HT1080 (cell line): ENCODE measurements at regions not wholly inside any gene's neighbourhood (a gene's known extent, or its start where the extent isn't known, plus 50 kb on each side); places are given as distances from the start of the nearest gene placed in this dataset.
A peak's percentile ranks its signal among the peaks of the same experiment; 100 is the strongest.

Source experiments
- DNase-seq: peaks from one replicate; pipeline ENCODE4 v3.0.0-alpha.2; 2015; ENCODE audit warnings: low read depth

DNA sequence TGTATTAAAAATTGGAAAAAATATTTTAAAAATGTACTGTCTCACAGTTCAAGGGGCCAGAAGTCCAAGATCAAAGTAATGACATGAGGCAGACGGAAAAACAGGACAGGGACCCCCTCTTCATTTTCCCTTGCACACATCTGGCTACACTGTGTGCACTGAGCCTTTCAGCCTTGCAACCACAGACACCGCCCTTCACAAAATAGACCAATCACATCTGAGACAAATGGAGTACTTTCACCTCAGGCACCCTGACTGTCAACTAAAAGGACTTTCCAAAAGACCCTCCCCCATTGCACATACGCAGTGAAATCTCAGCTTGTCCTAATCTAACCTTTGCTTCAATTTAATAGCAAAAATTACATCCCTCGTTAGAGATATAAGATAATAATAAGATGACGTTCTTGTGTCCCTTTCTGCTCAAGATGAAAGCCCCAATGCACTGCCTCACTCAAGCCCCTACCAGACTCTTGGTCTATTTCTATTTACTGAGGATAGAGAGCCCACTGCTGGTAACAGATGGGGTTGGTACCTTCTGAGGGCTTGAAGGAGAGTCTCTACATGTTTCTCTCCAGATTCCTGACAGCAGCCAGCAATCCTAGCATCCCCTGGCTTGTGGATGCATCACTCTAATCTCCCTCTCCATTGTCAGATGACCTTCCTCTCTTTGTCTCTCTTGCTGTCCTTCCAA, 514.8 kb upstream of the ADAMTS16 start:
- no peak for DNase-seq

DNA sequence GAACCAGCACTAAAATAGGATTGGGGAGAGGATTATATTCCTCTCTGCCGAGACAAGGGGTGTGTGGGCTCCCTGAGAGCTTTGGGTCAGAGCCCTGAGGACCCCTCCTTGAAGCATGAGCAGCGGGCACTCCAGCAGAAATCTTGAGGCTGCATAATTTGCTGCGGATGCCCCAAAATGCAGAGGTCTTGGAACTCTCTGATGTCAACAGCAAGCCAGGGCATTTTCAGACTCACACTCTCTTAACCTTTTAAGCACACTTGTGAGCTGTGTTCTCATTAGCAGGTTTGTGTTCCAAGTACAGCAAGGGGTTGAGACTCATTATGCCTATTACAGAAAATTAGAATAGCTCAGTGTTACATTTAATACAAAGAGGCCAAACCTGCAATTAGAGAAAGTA, 513.0 kb upstream of the ADAMTS16 start:
- no peak for DNase-seq

DNA sequence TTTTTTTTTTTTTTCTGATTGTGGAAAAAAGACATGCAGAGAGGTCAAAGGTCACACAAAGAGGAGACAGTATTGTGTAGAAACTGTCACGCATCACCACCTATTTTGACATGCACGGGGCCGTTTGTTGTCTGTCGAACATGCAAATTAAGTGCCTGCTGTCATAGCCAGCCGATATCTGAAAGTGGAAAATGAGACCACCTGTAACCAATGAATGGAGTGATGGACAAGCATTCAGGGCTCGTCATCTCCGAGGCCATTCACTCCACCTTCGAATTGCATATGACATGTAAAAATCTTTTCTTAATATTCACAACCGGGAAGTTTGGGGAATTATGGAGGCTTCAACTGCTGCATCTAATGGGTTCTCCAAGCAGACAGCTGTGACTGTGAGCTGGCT, 512.2 kb upstream of the ADAMTS16 start:
- DNase-seq: no peak

DNA sequence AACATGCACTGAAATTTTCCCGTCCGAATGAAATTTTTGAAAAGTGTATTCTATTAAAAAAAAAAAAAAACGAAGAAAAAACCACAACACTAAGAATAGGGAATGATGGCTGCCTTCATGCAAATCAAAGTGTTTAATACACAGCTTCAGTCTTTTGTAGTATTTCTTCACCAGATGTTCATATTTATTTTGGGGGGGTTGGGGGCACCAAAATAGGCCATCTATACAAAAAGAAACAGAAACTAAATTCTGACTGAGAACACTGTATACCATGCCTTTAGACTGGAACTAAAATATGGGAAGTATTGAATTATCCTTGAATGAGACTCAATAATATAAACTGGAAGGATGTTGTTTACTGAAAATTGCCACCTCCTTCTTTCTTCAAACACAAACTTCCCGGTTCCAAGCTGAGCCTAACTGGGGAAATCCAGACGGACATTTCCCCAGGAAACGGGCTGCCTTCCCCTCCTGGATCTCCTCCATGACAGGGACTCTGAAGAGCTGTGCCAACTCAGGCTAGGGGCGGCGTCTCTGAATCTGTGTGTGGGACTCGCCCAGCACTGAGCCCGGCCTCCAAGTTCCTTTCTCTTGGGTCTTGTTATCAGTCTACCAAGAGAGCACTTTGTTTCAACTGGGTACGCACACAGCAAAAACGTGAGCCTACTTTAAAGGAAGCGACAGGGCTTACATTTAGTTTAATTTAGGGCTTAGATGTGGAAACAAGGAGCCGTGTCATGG, 511.3 kb upstream of the ADAMTS16 start:
- DNase-seq: no peak

DNA sequence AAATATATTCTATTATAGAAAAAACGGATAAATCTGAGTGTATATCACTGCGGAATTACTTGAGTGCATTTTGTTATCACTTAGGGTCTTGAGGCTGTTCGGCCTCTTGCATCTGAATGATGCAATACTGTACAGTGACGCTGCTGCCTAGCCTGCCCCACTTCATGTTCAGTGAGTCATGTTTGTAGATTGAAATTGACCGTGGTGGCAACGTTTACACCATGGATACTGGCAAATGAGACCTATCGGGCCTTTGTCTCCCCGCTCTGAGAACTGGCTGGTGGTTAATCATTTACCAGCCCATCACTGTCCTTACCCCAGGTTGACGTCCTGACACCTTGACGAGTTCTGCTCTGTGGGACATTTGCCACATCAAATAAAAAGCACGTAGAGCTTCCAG, 510.1 kb upstream of the ADAMTS16 start:
- DNase-seq: peak; percentile 25

DNA sequence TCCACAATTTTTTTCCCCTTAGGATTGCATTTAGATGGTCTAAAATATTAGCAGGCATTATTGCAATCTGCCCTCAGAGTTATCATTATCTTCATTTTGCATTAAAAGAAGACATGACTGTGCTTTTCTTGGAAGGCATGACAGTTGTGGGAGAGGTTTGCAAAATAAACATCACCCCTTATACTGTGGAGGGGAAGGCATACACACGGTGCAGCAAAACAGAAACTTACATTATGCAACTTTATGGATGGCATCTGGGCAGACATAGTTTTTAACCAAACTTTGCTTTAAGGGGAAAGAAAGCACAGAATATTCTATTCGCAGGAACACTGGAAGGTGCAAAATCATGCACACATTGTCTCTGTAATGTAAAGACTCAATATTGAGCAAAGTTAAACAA, 505.8 kb upstream of the ADAMTS16 start:
- no peak for DNase-seq

DNA sequence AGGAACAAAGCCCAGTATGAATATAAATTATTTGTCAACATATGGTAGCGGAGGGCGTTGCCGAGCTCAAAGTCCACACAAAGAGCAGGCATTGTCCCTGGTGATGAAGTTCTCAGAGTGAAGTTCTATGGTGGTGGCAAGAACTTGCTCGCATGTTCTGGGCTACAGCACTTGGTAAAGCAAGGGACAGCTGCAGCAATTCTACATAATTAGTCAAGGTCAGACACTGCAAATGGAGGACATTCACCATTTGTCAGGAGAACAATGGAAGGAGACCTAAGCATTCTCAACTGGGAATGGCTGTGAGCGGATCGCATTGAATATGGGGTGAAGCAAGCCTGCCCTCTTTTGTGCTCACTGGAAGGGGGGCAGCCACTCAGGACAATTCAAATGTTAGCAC, 503.8 kb upstream of the ADAMTS16 start:
- DNase-seq: no peak

DNA sequence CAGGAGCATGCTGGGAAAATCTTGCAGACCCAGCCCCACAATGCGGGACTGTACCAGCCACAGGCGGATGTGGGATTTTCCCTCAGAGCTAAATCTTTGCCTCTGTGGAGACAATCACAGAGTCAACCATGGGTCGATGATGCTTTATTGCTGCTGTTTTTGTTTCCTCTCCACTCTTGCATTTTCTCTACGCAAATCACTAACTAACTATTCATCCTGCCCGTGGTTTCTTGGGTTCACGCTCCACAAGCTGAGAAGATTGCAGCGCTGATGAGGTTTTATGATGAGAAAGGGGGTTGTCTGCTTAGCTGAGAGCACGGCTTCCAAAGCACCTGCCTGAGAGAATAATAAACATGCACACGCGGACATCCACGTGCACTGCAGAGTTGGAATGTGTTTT, 500.2 kb upstream of the ADAMTS16 start:
- no peak for DNase-seq

DNA sequence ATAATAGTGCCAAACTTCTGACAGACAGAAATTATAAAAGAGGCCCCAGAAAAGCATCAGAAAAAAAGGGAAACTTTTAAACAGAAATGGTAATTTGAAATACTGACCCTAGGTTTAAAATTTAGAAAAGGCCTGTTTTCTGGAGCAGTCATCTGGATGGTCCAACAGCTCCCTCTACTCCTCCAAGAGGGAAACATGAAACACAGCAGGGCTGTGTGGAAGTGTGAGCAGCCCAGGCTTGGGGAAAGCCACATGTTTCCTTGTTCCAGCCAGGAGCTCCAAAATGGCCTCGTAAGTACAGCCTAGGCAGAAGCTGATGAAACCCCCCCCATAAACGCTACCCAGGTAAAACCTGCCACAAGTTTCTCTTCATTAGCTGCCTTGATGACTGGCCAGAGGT, 499.3 kb upstream of the ADAMTS16 start:
- DNase-seq: peak; percentile 24

DNA sequence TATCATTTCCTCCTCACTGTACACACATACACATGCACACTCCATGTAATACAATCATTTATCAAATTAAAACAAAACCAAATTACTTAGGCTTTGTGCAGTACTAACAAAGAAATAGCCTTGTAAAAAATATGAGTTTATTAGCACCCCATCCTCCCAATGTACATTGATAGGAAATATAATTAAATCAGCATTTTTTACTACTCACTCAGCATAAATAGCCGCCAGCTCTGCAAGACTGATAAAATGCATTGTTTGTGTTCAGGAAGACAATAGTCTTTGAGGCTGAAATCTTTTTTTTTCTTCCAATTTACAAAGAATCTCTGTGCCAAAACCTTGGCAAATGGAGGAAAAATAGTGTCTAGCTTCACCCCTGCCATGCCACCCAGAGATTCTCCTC, 497.6 kb upstream of the ADAMTS16 start:
- no peak for DNase-seq

DNA sequence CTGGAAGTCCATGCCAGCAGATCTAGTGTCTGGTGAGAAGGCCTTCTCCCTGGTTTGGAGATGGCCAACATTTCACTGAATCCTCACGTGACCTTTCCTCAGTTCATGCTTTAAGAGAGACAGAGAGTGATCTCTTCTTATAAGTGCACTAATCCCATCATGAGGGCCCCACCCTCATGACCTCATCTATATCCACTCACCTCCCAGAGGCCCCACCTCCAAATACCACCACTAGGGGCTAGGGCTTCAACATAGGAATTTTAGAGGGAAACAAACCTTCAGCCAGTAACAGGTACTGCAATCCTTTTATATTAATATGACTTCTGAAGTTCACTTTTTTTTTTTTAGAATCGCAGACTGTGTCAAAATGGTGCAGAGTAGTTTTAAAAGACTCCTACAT, 496.9 kb upstream of the ADAMTS16 start:
- no peak for DNase-seq

DNA sequence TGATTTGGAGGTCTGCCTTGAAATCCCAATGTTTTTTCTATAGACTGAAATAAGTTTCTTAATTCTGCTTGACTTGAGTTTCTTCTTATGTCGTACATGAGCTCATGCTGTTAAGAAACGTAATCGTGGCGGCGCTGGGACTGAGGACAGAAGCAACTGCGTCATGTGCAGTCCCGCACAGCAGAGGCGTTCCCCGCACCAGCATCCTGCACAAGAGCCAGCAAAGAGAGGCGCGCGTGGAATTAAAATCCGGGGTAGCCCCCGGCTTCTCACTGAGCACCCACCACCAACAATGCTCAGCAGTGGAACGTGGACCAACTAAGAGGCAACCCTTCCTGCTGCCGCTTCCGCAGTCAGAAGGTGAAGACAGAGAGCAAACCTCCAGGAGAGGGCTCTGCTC, 496.2 kb upstream of the ADAMTS16 start:
- no peak for DNase-seq

DNA sequence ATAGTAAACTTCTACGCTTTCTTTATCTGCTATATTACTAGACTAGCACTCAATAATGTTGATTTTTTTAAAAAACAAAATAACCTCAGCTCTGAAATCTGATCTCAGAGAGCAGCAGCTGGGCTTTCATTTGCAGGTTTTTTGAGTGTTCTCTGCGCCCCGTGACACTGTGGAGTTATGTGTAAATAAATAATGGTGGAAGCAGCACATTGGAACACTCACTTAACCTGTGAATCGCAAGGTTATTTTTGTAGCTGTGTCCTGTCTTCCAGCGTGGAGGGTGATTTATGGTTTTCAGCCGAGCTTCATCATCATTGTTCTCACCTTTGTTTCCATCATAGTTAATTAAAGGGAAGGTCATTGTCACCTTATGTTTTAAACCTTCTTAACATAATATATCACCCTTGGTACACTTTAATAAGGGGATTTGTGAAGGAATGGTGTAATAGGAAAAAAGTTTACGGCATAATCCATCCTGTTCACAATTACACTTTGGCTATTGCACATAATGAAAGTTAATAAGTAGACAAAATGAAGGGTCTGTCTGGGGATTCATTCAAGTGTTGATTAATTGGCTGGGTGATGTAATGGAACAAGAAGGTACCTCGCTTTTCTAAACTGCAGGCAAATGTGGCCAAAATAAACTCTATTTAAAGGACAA, 493.3 kb upstream of the ADAMTS16 start:
- DNase-seq: no peak

DNA sequence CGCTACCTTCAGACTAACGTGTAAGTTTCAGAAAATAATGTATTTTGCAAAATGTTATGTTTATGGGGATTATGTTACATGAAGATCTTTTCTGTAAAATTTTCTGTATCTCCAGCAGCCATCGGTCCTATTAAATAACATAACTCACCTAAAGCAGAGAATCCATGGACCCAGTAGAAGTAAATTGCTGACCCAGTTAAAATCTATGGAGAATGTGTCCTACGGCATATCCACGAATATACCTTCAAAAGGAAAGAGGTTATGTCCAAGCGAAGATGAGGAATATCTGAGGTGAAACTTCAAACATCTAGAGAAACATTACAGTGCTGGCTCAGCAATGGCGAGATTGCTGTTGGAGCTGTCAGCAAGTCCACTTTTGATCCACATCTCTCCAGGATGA, 492.2 kb upstream of the ADAMTS16 start:
- DNase-seq: no peak

DNA sequence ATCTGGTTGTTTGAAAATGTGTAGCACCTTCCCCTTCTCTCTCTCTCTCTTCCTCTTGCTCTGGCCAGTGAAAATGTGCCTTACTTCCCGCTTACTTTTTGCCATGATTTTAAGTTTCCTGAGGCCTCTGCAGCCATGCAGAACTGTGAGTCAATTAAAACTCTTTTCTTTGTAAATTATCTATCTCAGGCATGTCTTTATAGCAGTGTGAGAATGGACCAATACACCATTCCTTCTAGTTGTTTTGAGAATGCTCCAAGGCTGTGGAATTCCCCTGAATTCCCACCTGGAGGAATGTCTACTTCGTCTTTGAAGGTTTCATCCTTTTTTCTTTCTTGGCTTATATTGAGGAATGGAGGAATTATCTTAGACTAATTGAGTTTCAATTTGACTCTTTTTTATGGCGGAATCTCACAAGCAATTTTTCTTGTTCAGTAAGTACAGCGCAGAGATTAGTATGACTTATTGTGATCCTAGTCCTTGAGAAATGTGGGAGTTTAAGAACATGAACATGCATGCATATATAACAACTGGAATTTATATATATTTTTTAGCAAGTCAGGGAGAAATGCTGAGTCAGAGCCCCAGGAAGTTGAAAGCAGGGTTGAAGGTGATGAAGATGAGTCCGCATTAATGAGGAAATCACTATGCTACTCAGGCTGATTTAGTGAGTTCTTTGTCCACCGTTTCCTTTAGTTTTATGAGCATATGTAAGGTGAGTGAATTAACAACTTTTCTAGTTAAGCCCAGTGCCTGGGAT, 488.1 kb upstream of the ADAMTS16 start:
- DNase-seq: peak; percentile 32

DNA sequence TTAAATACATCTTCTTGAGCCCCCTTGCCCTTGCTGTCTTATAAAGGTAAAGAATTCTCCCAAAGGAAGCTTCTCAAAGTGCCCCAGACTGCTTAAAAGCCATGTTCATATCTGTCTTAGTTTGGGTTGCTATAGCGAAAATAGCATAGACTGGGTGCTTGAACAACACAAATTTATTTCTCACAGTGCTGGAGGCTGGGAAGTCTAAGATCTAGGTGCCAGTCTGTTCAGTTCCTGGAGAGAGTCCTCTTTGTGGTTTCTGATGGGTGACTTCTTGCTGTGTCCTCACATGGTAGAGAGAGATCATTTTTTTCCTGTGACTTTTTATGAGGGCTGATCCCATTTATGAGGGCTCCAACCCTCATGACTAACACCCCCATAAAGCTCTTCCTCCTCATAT, 486.7 kb upstream of the ADAMTS16 start:
- DNase-seq: no peak

DNA sequence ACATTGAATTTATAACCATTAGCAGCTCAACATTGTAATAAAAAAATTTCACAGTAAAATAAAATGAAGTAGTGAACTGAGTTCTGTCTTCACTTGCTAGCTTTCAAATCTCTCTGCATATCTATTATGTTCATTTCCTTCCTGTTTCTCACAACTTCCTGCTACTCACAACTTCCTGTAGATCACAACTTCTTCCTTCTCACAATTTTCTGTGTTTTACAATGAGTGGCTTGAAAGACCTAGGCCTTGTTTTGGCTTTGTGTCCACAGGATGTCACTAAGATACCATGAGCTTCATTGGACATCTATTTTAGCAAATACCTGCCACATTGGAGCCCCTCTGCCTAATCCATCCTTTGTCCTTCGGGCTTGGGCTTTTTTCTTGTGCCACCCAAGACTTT, 480.3 kb upstream of the ADAMTS16 start:
- no peak for DNase-seq

DNA sequence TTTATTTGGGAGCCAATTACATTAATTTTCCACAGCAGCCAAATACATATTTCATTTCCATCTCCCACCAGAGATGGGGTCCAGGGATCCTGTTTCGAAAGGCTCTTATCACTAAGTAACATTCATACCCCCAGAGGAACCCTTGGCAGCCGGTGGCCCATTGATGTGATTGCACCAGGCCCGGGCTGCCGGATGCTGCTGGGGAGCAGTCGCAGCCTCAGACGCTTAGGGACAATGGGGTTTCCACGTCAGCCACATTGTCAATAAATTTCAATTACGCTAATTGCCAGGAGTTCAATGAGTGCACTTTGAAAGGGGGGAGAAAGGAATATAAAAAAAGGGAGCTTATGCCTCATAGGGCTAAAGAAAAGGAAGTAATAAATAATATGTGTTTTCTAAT, 478.8 kb upstream of the ADAMTS16 start:
- DNase-seq: no peak

DNA sequence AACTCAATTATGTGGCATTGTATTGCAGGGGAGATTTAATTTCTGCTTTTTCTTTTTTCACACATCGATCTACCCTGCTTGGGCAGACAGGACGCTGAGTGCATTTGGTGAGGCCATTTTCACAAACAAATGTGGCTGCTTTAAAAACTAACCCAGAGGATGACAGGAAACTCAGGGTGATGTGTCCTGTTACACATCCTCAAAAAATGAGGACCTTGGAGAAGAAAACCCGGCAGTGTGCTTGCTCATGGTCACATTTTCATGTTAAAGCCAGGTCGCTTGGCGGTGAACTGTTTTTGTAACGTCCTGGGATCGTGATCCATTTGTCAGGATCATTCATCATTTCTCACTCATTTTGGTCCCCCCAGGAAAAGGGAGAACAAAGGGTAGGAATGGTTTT, 478.3 kb upstream of the ADAMTS16 start:
- DNase-seq: peak; percentile 52

DNA sequence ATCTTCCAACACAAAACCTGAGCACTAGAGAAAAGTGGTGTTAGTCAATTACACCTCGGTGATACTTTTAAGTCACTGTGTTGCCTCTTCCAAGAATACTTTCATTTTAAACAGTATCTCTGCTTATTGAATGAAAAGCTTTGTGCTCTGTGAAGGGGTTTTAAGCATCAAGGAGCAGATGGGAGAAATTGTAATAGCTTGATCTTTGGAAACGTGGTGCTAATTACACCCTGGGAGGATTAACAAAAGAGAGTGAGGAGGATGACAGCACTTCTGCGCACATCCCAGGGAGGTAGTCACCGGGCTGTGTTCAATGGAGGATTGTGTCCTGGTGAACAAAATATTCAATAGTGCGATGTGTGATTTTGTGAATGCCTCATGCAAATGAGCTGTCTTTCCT, 477.4 kb upstream of the ADAMTS16 start:
- DNase-seq: no peak

DNA sequence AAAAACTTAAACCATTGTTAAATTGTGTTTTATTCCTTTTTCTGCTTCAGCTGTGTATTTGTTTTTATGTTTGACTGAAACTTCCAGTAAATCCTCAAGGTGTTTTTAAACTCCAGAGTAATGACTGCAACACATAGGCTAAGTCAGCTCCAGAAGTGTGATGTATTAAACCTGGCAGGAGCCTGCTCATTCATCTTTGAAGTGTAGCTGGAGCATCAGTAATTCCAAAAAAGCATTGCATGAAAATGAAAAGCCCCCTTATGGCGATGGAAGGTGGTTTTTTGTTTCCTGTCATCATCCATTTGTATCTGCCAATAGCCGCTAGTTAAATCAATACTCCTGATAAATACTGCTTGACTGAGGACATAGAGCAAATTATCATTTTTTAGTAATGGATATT, 474.2 kb upstream of the ADAMTS16 start:
- no peak for DNase-seq

DNA sequence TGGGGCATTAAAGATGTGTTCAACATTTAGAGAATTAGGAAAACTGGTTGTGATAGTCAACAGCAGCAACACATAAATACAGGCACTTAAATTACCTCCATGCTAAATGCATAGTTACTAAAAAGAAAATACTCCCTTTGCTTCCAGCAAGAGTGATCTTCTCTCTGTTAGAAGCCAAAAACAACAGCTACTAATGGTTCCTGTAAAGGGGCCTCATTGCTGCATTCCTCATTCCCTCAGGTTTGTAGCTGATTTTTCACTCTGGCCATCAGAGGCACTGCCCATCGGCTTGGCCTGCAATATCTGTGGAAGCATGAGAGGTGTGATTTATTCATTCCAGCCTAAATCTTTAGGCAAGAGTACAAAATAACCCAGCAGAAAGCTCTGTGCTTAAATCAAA, 466.0 kb upstream of the ADAMTS16 start:
- no peak for DNase-seq
